Endothelial cell of umbilical vein (primary cell): ENCODE measurements at regions not wholly inside any gene's neighbourhood (a gene's known extent, or its start where the extent isn't known, plus 50 kb on each side); places are given as distances from the start of the nearest gene placed in this dataset.

Experiments used
- BruUV-seq: library from RNA; stranded (reverse); fragments of 400-500 nt; replicated peaks from 2 replicates; lab custom pipeline; 2021; lab: Mats Ljungman, UMichigan
- CTCF ChIA-PET: fragments of 300-600, 350-600 bp; sonication (Branson Sonifier 250); formaldehyde crosslinking; loops from one replicate; lab custom pipeline; 2021; ENCODE audit warnings: antibody characterized with exemption, inconsistent platforms; lab: Charles Lee
- POLR2A ChIA-PET: fragments of 300-600, 350-600 bp; sonication (Branson Sonifier 250); formaldehyde crosslinking; loops from one replicate; lab custom pipeline; 2021; ENCODE audit warnings: antibody characterized with exemption, inconsistent platforms; lab: Charles Lee
- DNase-seq: peaks from one replicate; pipeline ENCODE4 v3.0.0-alpha.2; 2011; ENCODE audit warnings: low read depth, low spot score
- FAIRE-seq: peaks from 2 replicates; lab custom pipeline; 2011; peaks lifted over from hg19 to GRCh38; lab: Jason Lieb, UNC
- H2AFZ ChIP-seq: 2 replicates; pipeline ENCODE4 v1.6.0; 2012; ENCODE audit warnings: low read depth, low read length, control low read depth, inconsistent platforms
- H3K27ac ChIP-seq: 2 replicates; pipeline ENCODE4 v1.5.1; 2011; ENCODE audit warnings: low read depth, mild to moderate bottlenecking, control low read depth, low read length, moderate library complexity; ENCODE audit not compliant: insufficient read depth
- H3K27me3 ChIP-seq, 2 experiments: 2 replicates each; pipeline versions ENCODE4 v1.6.0 to v1.6.1; 2011; ENCODE audit warnings: low read length in 2 of 2, mixed read lengths in 1 of 2; ENCODE audit not compliant: control insufficient read depth in 2 of 2, insufficient read depth in 2 of 2
- H3K36me3 ChIP-seq, 2 experiments: 2 replicates in 1 of 2; 3 replicates in 1 of 2; pipeline ENCODE4 v1.5.1; 2011; ENCODE audit warnings: low read length in 2 of 2, mild to moderate bottlenecking in 1 of 2, moderate library complexity in 1 of 2; ENCODE audit not compliant: control insufficient read depth in 2 of 2, insufficient read depth in 2 of 2; ENCODE audit errors: extremely low read depth in 1 of 2
- H3K4me1 ChIP-seq: 3 replicates; pipeline ENCODE4 v1.5.1; 2011; ENCODE audit warnings: mild to moderate bottlenecking, low read length; ENCODE audit not compliant: control insufficient read depth, insufficient read depth; ENCODE audit errors: extremely low read depth
- H3K4me2 ChIP-seq: 2 replicates; pipeline ENCODE4 v1.6.1; 2011; ENCODE audit warnings: low read length, control low read depth, mixed read lengths; ENCODE audit not compliant: insufficient read depth
- H3K4me3 ChIP-seq, 3 experiments: fragments of 200-600 bp in 1 of 3; sonication (generic), shearing (Covaris generic) in 1 of 3; replicated peaks in 1 of 3; 2 replicates each; pipeline ENCODE4 v1.5.1; 2011 to 2016; ENCODE audit warnings: control low read depth in 3 of 3, low read length in 3 of 3, mild to moderate bottlenecking in 2 of 3, inconsistent platforms in 1 of 3, low read depth in 1 of 3, moderate library complexity in 1 of 3; ENCODE audit not compliant: insufficient read depth in 1 of 3
- H3K79me2 ChIP-seq: 2 replicates; pipeline ENCODE4 v1.6.0; 2012; ENCODE audit warnings: low read length, inconsistent platforms; ENCODE audit not compliant: control insufficient read depth, insufficient read depth
- H3K9ac ChIP-seq: replicated peaks from 2 replicates; pipeline ENCODE3; 2011; ENCODE audit warnings: low read length, control low read depth; ENCODE audit not compliant: insufficient read depth; ENCODE audit errors: extremely low read depth
- H3K9me1 ChIP-seq: replicated peaks from 3 replicates; pipeline ENCODE4 v1.6.0; 2011; ENCODE audit warnings: mild to moderate bottlenecking, low read length; ENCODE audit not compliant: control insufficient read depth, insufficient read depth; ENCODE audit errors: extremely low read depth
- H3K9me3 ChIP-seq: replicated peaks from 2 replicates; pipeline ENCODE4 v1.5.1; 2012; ENCODE audit warnings: low read length, inconsistent platforms; ENCODE audit not compliant: control insufficient read depth, insufficient read depth
- H4K20me1 ChIP-seq: replicated peaks from 2 replicates; pipeline ENCODE3; 2011; ENCODE audit warnings: mild to moderate bottlenecking, low read length; ENCODE audit not compliant: control insufficient read depth, insufficient read depth; ENCODE audit errors: extremely low read depth
- CTCF ChIP-seq, 2 donors: IDR thresholded peaks; 1 replicate in 1 of 2; 2 replicates in 1 of 2; pipeline ENCODE4 v1.5.1; 2011; ENCODE audit warnings: low read length in 2 of 2, mild to moderate bottlenecking in 2 of 2, moderate library complexity in 2 of 2, control low read depth in 1 of 2, inconsistent platforms in 1 of 2, low read depth in 1 of 2; ENCODE audit not compliant: insufficient read depth in 1 of 2; ENCODE audit errors: extremely low read depth in 1 of 2
- EZH2 ChIP-seq: IDR thresholded peaks from 2 replicates; pipeline ENCODE4 v1.6.1; 2012; ENCODE audit warnings: borderline replicate concordance, low read depth, mild to moderate bottlenecking, moderate library complexity, low read length, inconsistent platforms; ENCODE audit not compliant: severe bottlenecking
- FOS ChIP-seq: IDR thresholded peaks from 2 replicates; pipeline ENCODE4 v1.6.1; 2011; ENCODE audit warnings: mild to moderate bottlenecking, low read length, moderate library complexity, borderline replicate concordance; ENCODE audit not compliant: insufficient read depth
- GATA2 ChIP-seq: IDR thresholded peaks from 2 replicates; pipeline ENCODE4 v1.7.0; 2011; ENCODE audit warnings: low read depth, mild to moderate bottlenecking, moderate library complexity, mixed read lengths, low read length; ENCODE audit not compliant: insufficient read length, insufficient read depth
- JUN ChIP-seq: IDR thresholded peaks from 2 replicates; pipeline ENCODE4 v1.6.1; 2011; ENCODE audit warnings: borderline replicate concordance, low read depth; ENCODE audit not compliant: insufficient read length, insufficient read depth
- MYC ChIP-seq: IDR thresholded peaks from one replicate; pipeline ENCODE4 v1.6.1; 2011; ENCODE audit warnings: mild to moderate bottlenecking, low read depth, low read length
- POLR2A ChIP-seq: IDR thresholded peaks from 2 replicates; pipeline ENCODE4 v1.6.1; 2012; ENCODE audit warnings: low read depth, mild to moderate bottlenecking, control low read depth, low read length
- POLR2AphosphoS5 ChIP-seq: IDR thresholded peaks from 2 replicates; pipeline ENCODE4 v1.6.1; 2012; ENCODE audit warnings: low read depth, mild to moderate bottlenecking, control low read depth, low read length, moderate library complexity; ENCODE audit not compliant: insufficient read depth
- dilution Hi-C: fragments of 300-500 bp; cut with MboI; formaldehyde crosslinking; loops from one replicate; pipeline ENCODE4 v1.15.0; 2019; ENCODE audit warnings: low sequenced_read_pairs; ENCODE audit not compliant: extremely low pct_ligation_motif_present
- intact Hi-C: fragments of 100-400 bp; cut with micrococcal nuclease; formaldehyde crosslinking; loops from one replicate; pipeline ENCODE4 v1.10.0; 2022
- TF ChIP-seq, protein P1 (sequence below): IDR thresholded peaks from 2 replicates; pipeline ENCODE4 v1.6.1; 2011; ENCODE audit not compliant: insufficient read depth, insufficient read length

DNA sequence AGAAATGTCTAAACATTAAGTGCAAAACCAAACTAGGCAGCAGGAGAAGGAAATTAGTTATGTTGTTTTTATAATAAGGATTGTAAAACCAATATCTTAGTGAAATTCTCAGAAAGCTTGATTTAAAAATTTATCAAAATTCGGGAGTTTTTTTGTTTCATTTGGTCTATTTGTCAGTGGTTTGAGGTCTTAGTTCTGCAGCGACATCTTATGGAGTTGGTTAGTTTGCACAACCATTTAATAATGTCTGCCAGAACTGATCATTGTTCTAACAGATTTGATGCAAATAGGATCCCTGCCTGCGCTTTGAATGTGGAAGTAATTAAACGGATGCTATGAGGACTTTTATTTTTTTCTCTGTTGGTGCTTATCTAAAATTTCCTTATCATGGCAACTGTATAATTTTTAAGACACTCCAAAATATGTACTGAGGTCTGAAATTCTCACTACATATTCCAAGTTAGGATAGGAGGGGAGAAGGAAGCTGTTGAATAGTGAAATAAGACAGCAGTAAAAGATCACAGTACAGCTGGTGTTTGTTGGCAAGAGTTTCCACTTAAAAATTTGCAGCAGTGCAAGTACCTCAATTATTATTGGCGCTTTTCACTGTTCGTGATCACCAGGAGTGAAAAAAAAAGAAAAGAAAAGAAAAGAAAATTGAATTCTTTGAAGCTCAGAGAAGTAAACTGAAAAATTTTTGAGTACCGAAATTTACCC is 2521.4 kb downstream of the ARAP2 start:
- ChIA-PET CTCF (interaction anchor here (1.3 kb wide), 1 partner anchor 14 kb away, joined by 3 read pairs; no protein-coding TSS in a partner anchor), POLR2A (no interaction called here)
- H2AFZ ChIP-seq: no peak overlapping the region
- H3K79me2 ChIP-seq: no peaks in the 10 kb centered on the region
- H3K9me1 ChIP-seq: no peaks in the 10 kb centered on the region
- FAIRE-seq (no peak), DNase-seq (no peak)
- TF ChIP-seq EZH2: no peak
- H3K4me1 ChIP-seq: no peaks in the 10 kb centered on the region
- no peaks in the 10 kb centered on the region for H4K20me1 ChIP-seq
- no peak overlapping the region for H3K27ac ChIP-seq
- H3K36me3 ChIP-seq: no peaks in the 10 kb centered on the region
- H3K9ac ChIP-seq: no peak overlapping the region
- no peak overlapping the region for H3K4me3 ChIP-seq
- intact Hi-C loops (no loop called here), dilution Hi-C loops (no loop called here)
- no peaks in the 10 kb centered on the region for H3K9me3 ChIP-seq
- no peaks in the 10 kb centered on the region for H3K27me3 ChIP-seq
- H3K4me2 ChIP-seq: no peak overlapping the region
- BruUV-seq: no TSS peak

- no peaks in the 10 kb centered on the region for H3K4me1 ChIP-seq
- ChIA-PET POLR2A (no interaction called here), CTCF (no interaction called here)
- H3K9me3 ChIP-seq: no peaks in the 10 kb centered on the region
- dilution Hi-C loops: no loop called here
- H3K9me1 ChIP-seq: no peaks in the 10 kb centered on the region
- no peak overlapping the region for H3K9ac ChIP-seq
- no peak for FAIRE-seq
- no peak overlapping the region for H2AFZ ChIP-seq
- H3K27ac ChIP-seq: no peak overlapping the region
- intact Hi-C loops: no loop called here
- no TSS peak for BruUV-seq
- no peaks in the 10 kb centered on the region for H3K27me3 ChIP-seq
- H4K20me1 ChIP-seq: no peaks in the 10 kb centered on the region
- H3K4me2 ChIP-seq: no peak overlapping the region
- H3K36me3 ChIP-seq: no peaks in the 10 kb centered on the region
- H3K4me3 ChIP-seq: no peak overlapping the region
- no peak for TF ChIP-seq EZH2
- TF ChIP-seq, protein P1, sequence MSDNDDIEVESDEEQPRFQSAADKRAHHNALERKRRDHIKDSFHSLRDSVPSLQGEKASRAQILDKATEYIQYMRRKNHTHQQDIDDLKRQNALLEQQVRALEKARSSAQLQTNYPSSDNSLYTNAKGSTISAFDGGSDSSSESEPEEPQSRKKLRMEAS: no peak
- no peak for TF ChIP-seq GATA2
- TF ChIP-seq MYC: no peak
- no peak for TF ChIP-seq FOS
- no peak for TF ChIP-seq JUN
- TF ChIP-seq POLR2AphosphoS5: no peak
- no peak for TF ChIP-seq CTCF (IDR thresholded peaks at IDR 0.05; ENCODE audit: extremely low read depth in 1 of 2, insufficient read depth in 1 of 2, low read depth in 1 of 2, low read length in 2 of 2)
- TF ChIP-seq POLR2A: no peak
- DNase-seq: no peak
- H3K79me2 ChIP-seq: no peaks in the 10 kb centered on the region
These were observed 2519.6 kb downstream of the ARAP2 start for GRCh38 chr4:33724685-33725084.
